H9 (cell line): ENCODE measurements at regions not wholly inside any gene's neighbourhood (a gene's known extent, or its start where the extent isn't known, plus 50 kb on each side); places are given as distances from the start of the nearest gene placed in this dataset.

Experiments used
- DNase-seq: peaks from one replicate; pipeline ENCODE4 v3.0.0-alpha.2; 2017
- H2AFZ ChIP-seq: one replicate; pipeline ENCODE4 v1.6.1; 2013; ENCODE audit warnings: mild to moderate bottlenecking, low read length, control low read depth, moderate library complexity
- H2AK5ac ChIP-seq: 2 replicates; pipeline ENCODE4 v1.6.1; 2013; ENCODE audit warnings: low read length, control low read depth, mixed read lengths; ENCODE audit not compliant: insufficient read length
- H2BK120ac ChIP-seq: one replicate; pipeline ENCODE4 v1.6.1; 2013; ENCODE audit warnings: low read depth, mild to moderate bottlenecking, low read length, control low read depth, inconsistent platforms; ENCODE audit not compliant: poor library complexity, severe bottlenecking
- H2BK12ac ChIP-seq: 2 replicates; pipeline ENCODE4 v1.6.1; 2013; ENCODE audit warnings: low read length, control low read depth, mixed read lengths, low read depth; ENCODE audit not compliant: insufficient read length
- H2BK15ac ChIP-seq: 2 replicates; pipeline ENCODE4 v1.6.1; 2013; ENCODE audit warnings: low read depth, low read length, control low read depth
- H2BK20ac ChIP-seq: one replicate; pipeline ENCODE4 v1.6.1; 2013; ENCODE audit warnings: low read depth, mild to moderate bottlenecking, low read length, control low read depth, inconsistent platforms; ENCODE audit not compliant: poor library complexity, severe bottlenecking
- H2BK5ac ChIP-seq: 2 replicates; pipeline ENCODE4 v1.6.1; 2013; ENCODE audit warnings: low read length, control low read depth, mixed read lengths; ENCODE audit not compliant: insufficient read length
- H3K14ac ChIP-seq: 2 replicates; pipeline ENCODE4 v1.6.1; 2013; ENCODE audit warnings: low read length, control low read depth; ENCODE audit not compliant: insufficient read depth
- H3K18ac ChIP-seq: 2 replicates; pipeline ENCODE4 v1.6.1; 2013; ENCODE audit warnings: low read depth, mild to moderate bottlenecking, mixed read lengths, low read length, control low read depth; ENCODE audit not compliant: insufficient read length
- H3K23ac ChIP-seq: 2 replicates; pipeline ENCODE4 v1.6.1; 2013; ENCODE audit warnings: low read length, control low read depth, mixed read lengths, low read depth; ENCODE audit not compliant: insufficient read length
- H3K23me2 ChIP-seq: 2 replicates; pipeline ENCODE4 v1.6.1; 2013; ENCODE audit warnings: low read depth, mild to moderate bottlenecking, mixed read lengths, low read length, control low read depth; ENCODE audit not compliant: insufficient read length, poor library complexity, severe bottlenecking
- H3K27ac ChIP-seq: 2 replicates; pipeline ENCODE4 v1.5.1; 2013; ENCODE audit warnings: low read length, control low read depth, mixed read lengths, low read depth; ENCODE audit not compliant: insufficient read length
- H3K27me3 ChIP-seq: 2 replicates; pipeline ENCODE4 v1.6.1; 2013; ENCODE audit warnings: low read length, control low read depth, inconsistent platforms; ENCODE audit not compliant: insufficient read depth
- H3K4ac ChIP-seq: 2 replicates; pipeline ENCODE4 v1.6.1; 2013; ENCODE audit warnings: low read depth, mild to moderate bottlenecking, control low read depth, inconsistent platforms, low read length, moderate library complexity
- H3K4me1 ChIP-seq: 2 replicates; pipeline ENCODE4 v1.6.1; 2013; ENCODE audit warnings: low read length, control low read depth, inconsistent platforms; ENCODE audit not compliant: insufficient read depth
- H3K4me2 ChIP-seq: 2 replicates; pipeline ENCODE4 v1.6.1; 2013; ENCODE audit warnings: low read length, control low read depth, mixed read lengths; ENCODE audit not compliant: insufficient read length, insufficient read depth
- H3K56ac ChIP-seq: 2 replicates; pipeline ENCODE4 v1.6.1; 2013; ENCODE audit warnings: low read depth, mild to moderate bottlenecking, mixed read lengths, low read length, control low read depth; ENCODE audit not compliant: insufficient read length
- H3K79me1 ChIP-seq: 2 replicates; pipeline ENCODE4 v1.6.1; 2013; ENCODE audit warnings: low read depth, mild to moderate bottlenecking, moderate library complexity, low read length, control low read depth, inconsistent platforms; ENCODE audit not compliant: insufficient read depth, poor library complexity, severe bottlenecking
- H3K79me2 ChIP-seq: 2 replicates; pipeline ENCODE4 v1.6.1; 2013; ENCODE audit warnings: low read length, control low read depth, inconsistent platforms; ENCODE audit not compliant: insufficient read depth
- H3K9ac ChIP-seq: 2 replicates; pipeline ENCODE4 v1.6.1; 2013; ENCODE audit warnings: low read length, control low read depth, mixed read lengths; ENCODE audit not compliant: insufficient read length; ENCODE audit errors: extremely low read depth
- H3K9me3 ChIP-seq: one replicate; pipeline ENCODE4 v1.6.1; 2013; ENCODE audit warnings: low read depth, low read length, inconsistent platforms; ENCODE audit not compliant: control insufficient read depth
- H3T11ph ChIP-seq: one replicate; pipeline ENCODE4 v1.6.1; 2013; ENCODE audit warnings: mild to moderate bottlenecking, low read length, control low read depth, inconsistent platforms
- H4K20me1 ChIP-seq: one replicate; pipeline ENCODE4 v1.6.1; 2013; ENCODE audit not compliant: control insufficient read depth, insufficient read length, insufficient read depth
- H4K5ac ChIP-seq: 2 replicates; pipeline ENCODE4 v1.6.1; 2013; ENCODE audit warnings: low read depth, mild to moderate bottlenecking, mixed read lengths, low read length, control low read depth; ENCODE audit not compliant: insufficient read length
- H4K8ac ChIP-seq: replicated peaks from 2 replicates; pipeline ENCODE4 v1.6.1; 2013; ENCODE audit warnings: low read length, control low read depth, mixed read lengths, low read depth; ENCODE audit not compliant: insufficient read length
- H4K91ac ChIP-seq: 2 replicates; pipeline ENCODE4 v1.6.1; 2013; ENCODE audit warnings: low read depth, mild to moderate bottlenecking, moderate library complexity, mixed read lengths, low read length, control low read depth; ENCODE audit not compliant: insufficient read length
- H3K27ac Mint-ChIP-seq, 3 experiments: 2 replicates in 2 of 3; 3 replicates in 1 of 3; pipeline ENCODE4 v1.8.0; 2020 to 2021; ENCODE audit warnings: mixed read lengths in 3 of 3, mild to moderate bottlenecking in 1 of 3, moderate library complexity in 1 of 3
- H3K27me3 Mint-ChIP-seq: 2 replicates; pipeline ENCODE4 v1.8.0; 2021; ENCODE audit warnings: low read depth, mild to moderate bottlenecking, moderate library complexity, mixed read lengths
- H3K36me3 Mint-ChIP-seq, 3 experiments: 2 replicates in 2 of 3; 3 replicates in 1 of 3; pipeline ENCODE4 v1.8.0; 2020 to 2021; ENCODE audit warnings: low read depth in 3 of 3, mixed read lengths in 3 of 3; ENCODE audit not compliant: insufficient read depth in 1 of 3
- H3K4me1 Mint-ChIP-seq, 2 experiments: 2 replicates each; pipeline ENCODE4 v1.8.0; 2020; ENCODE audit warnings: mixed read lengths in 2 of 2
- H3K4me3 Mint-ChIP-seq, 2 experiments: 2 replicates in 1 of 2; 3 replicates in 1 of 2; pipeline ENCODE4 v1.8.0; 2020 to 2021; ENCODE audit warnings: mild to moderate bottlenecking in 2 of 2, mixed read lengths in 2 of 2, moderate library complexity in 1 of 2
- H3K9me3 Mint-ChIP-seq, 2 experiments: 2 replicates in 1 of 2; 3 replicates in 1 of 2; pipeline ENCODE4 v1.8.0; 2020; ENCODE audit warnings: mild to moderate bottlenecking in 2 of 2, mixed read lengths in 2 of 2, moderate library complexity in 1 of 2
- WGBS: extraction: QIAGEN DNeasy Blood & Tissue Kit; methylation state at CpG from one replicate; pipeline ENCODE4 v1.1.7; 2013; ENCODE audit warnings: missing lambda C conversion rate, low lambda C conversion rate, mixed read lengths; ENCODE audit not compliant: insufficient read length; ENCODE audit errors: extremely low coverage; 5-methylcytosine and 5-hydroxymethylcytosine counted together
- TF ChIP-seq, protein P1 (sequence below): fragments of 200-600 bp; sonication (generic); conservative IDR thresholded peaks from 3 replicates; pipeline ENCODE4 v1.8.0; 2021; ENCODE audit warnings: antibody characterized with exemption, mild to moderate bottlenecking

DNA sequence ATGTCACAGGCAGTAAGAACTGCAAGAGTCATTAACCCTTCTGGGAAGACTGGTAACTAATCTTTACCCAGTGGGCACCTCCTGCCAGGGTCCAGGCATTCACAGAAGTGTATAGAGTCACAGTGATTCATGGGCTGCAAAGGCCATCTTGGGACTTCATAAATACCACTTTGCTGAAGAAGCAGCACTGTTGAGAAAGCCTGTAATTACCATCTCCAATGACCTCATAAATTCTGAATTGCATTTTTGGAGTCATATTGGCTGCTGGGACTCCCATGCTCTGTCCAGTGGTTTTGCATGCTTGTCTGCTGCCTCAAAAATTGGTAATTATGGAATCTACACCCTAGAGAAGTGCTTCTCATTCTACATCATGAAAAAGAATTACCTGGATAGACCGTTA is 837.2 kb downstream of the NTRK3 start:
- H2AK5ac ChIP-seq: no peak overlapping the region
- H3K4me1 ChIP-seq: peaks cover 3% of the 10 kb centered on the region; the same call in 1 of the 2 replicates
- H2BK15ac ChIP-seq: no peak overlapping the region
- no peaks in the 10 kb centered on the region for H4K20me1 ChIP-seq
- H4K8ac ChIP-seq: no peak overlapping the region
- DNase-seq: no peak
- no peak overlapping the region for H3K23ac ChIP-seq
- H3K27ac ChIP-seq: no peak overlapping the region
- no peak overlapping the region for H3K4me2 ChIP-seq
- TF ChIP-seq, protein P1, sequence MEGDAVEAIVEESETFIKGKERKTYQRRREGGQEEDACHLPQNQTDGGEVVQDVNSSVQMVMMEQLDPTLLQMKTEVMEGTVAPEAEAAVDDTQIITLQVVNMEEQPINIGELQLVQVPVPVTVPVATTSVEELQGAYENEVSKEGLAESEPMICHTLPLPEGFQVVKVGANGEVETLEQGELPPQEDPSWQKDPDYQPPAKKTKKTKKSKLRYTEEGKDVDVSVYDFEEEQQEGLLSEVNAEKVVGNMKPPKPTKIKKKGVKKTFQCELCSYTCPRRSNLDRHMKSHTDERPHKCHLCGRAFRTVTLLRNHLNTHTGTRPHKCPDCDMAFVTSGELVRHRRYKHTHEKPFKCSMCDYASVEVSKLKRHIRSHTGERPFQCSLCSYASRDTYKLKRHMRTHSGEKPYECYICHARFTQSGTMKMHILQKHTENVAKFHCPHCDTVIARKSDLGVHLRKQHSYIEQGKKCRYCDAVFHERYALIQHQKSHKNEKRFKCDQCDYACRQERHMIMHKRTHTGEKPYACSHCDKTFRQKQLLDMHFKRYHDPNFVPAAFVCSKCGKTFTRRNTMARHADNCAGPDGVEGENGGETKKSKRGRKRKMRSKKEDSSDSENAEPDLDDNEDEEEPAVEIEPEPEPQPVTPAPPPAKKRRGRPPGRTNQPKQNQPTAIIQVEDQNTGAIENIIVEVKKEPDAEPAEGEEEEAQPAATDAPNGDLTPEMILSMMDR: no peak
- H2AFZ ChIP-seq: no peak overlapping the region
- H3K9me3 ChIP-seq: no peaks in the 10 kb centered on the region
- no peaks in the 10 kb centered on the region for H3K27me3 ChIP-seq
- no peak overlapping the region for H3K56ac ChIP-seq
- H3K79me1 ChIP-seq: no peaks in the 10 kb centered on the region
- H3K18ac ChIP-seq: no peak overlapping the region
- no peaks in the 10 kb centered on the region for H3K27me3 Mint-ChIP-seq
- no peak overlapping the region for H2BK120ac ChIP-seq
- H4K91ac ChIP-seq: no peak overlapping the region
- no peak overlapping the region for H3K27ac Mint-ChIP-seq
- H2BK12ac ChIP-seq: no peak overlapping the region
- no peak overlapping the region for H3K9ac ChIP-seq
- H3K79me2 ChIP-seq: no peaks in the 10 kb centered on the region
- no peak overlapping the region for H3K14ac ChIP-seq
- H3K9me3 Mint-ChIP-seq: no peaks in the 10 kb centered on the region
- no peak overlapping the region for H3K4ac ChIP-seq
- H3T11ph ChIP-seq: no peak overlapping the region
- H2BK5ac ChIP-seq: no peak overlapping the region
- no CpG with 5 or more reads among the region's 1 CpG for WGBS
- no peaks in the 10 kb centered on the region for H3K23me2 ChIP-seq
- no peaks in the 10 kb centered on the region for H3K36me3 Mint-ChIP-seq
- no peak overlapping the region for H4K5ac ChIP-seq
- no peak overlapping the region for H3K4me3 Mint-ChIP-seq
- H2BK20ac ChIP-seq: no peak overlapping the region
- H3K4me1 Mint-ChIP-seq: peaks cover 6% of the 10 kb centered on the region in 2 experiments
